ENCODE measurements at regions not wholly inside any gene's neighbourhood (a gene's known extent, or its start where the extent isn't known, plus 50 kb on each side); places are given as distances from the start of the nearest gene placed in this dataset.

DNA sequence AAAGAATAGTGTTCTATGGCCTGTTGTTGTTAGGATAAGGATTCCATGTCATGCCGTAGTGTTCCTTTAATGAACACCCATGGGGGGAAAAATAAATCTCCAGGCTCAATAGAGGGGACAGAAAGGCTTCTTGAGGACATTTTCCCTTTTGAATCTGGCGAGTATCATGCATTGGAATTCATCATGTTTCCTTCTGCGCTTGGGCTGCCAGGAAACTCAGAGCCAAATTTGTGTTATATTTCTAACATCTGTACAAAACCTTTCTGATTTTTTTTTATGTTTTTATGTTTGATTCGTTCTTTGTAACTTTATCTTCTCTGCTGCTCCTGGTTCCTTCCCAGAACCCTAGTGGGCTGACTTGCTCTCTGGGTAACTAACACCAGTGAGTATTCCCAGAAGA lies 1163.3 kb downstream of the VRK1 start:
- TF ChIP-seq, protein P1, sequence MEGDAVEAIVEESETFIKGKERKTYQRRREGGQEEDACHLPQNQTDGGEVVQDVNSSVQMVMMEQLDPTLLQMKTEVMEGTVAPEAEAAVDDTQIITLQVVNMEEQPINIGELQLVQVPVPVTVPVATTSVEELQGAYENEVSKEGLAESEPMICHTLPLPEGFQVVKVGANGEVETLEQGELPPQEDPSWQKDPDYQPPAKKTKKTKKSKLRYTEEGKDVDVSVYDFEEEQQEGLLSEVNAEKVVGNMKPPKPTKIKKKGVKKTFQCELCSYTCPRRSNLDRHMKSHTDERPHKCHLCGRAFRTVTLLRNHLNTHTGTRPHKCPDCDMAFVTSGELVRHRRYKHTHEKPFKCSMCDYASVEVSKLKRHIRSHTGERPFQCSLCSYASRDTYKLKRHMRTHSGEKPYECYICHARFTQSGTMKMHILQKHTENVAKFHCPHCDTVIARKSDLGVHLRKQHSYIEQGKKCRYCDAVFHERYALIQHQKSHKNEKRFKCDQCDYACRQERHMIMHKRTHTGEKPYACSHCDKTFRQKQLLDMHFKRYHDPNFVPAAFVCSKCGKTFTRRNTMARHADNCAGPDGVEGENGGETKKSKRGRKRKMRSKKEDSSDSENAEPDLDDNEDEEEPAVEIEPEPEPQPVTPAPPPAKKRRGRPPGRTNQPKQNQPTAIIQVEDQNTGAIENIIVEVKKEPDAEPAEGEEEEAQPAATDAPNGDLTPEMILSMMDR (IDR thresholded peaks at IDR 0.05): no peak
- TF ChIP-seq EP300 (IDR thresholded peaks at IDR 0.05): no peak
